ENCODE measurements at regions not wholly inside any gene's neighbourhood (a gene's known extent, or its start where the extent isn't known, plus 50 kb on each side); places are given as distances from the start of the nearest gene placed in this dataset.

- CTCF ChIA-PET (ENCODE audit: unreplicated experiment), result interaction anchor here (0.6 kb wide), 1 partner anchor 29 kb away, joined by 3 read pairs; no protein-coding TSS in a partner anchor
- Histone ChIP-seq H3K4me3 (ENCODE audit: low read depth, low read length, poor library complexity, severe bottlenecking) (no peak overlapping the region), H3K9me2 (ENCODE audit: insufficient read depth, low read length) (peaks cover 5% of the 10 kb centered on the region; the same call in 1 of the 2 replicates), H3K4me1 (ENCODE audit: insufficient read depth, low read length, poor library complexity, severe bottlenecking) (no peaks in the 10 kb centered on the region), H4K20me1 (ENCODE audit: insufficient read depth, low read length) (no peaks in the 10 kb centered on the region), H3K9me3 (ENCODE audit: low read length) (no peaks in the 10 kb centered on the region), H2AFZ (ENCODE audit: low read length) (no peak overlapping the region), H3K4me2 (ENCODE audit: low read length) (no peak overlapping the region), H3K36me3 (ENCODE audit: insufficient read depth, low read length) (no peaks in the 10 kb centered on the region), H3K27ac (ENCODE audit: low read depth, low read length, poor library complexity, severe bottlenecking) (no peak overlapping the region), H3K79me2 (ENCODE audit: insufficient read depth, low read depth, low read length) (no peaks in the 10 kb centered on the region)
- intact Hi-C loops (cut with micrococcal nuclease; ENCODE audit: unreplicated experiment), result no loop called here
- DNase-seq (ENCODE audit: low spot score), result peak; percentile 39
- BruUV-seq (replicated peaks), result no TSS peak
- no peak for TF ChIP-seq EZH2phosphoT487 (IDR thresholded peaks at IDR 0.05; ENCODE audit: borderline replicate concordance, low read depth, low read length)
- TF ChIP-seq CTCF (conservative IDR thresholded peaks at IDR 0.05; ENCODE audit: low read length), result peak; percentile 80
- POLR2A ChIA-PET, result interaction anchor here (0.6 to 1.2 kb wide), 4 partner anchors 191 to 671 kb away, joined by 3 read pairs; no protein-coding TSS in a partner anchor
Observed at GRCh38 chr4:175509320-175509719, 302.7 kb downstream of the GPM6A start.

- peaks cover 5% of the 10 kb centered on the region; the same call in 1 of the 2 replicates for H3K9me2 ChIP-seq (ENCODE audit: insufficient read depth, low read length)
- H3K4me2 ChIP-seq (ENCODE audit: low read length), result no peak overlapping the region
- H3K27ac ChIP-seq (ENCODE audit: low read depth, low read length, poor library complexity, severe bottlenecking), result no peak overlapping the region
- H3K36me3 ChIP-seq (ENCODE audit: insufficient read depth, low read length), result no peaks in the 10 kb centered on the region
- no peaks in the 10 kb centered on the region for H3K79me2 ChIP-seq (ENCODE audit: insufficient read depth, low read depth, low read length)
- no peak overlapping the region for H2AFZ ChIP-seq (ENCODE audit: low read length)
- H3K4me1 ChIP-seq (ENCODE audit: insufficient read depth, low read length, poor library complexity, severe bottlenecking), result no peaks in the 10 kb centered on the region
- H3K9me3 ChIP-seq (ENCODE audit: low read length), result no peaks in the 10 kb centered on the region
- H4K20me1 ChIP-seq (ENCODE audit: insufficient read depth, low read length), result no peaks in the 10 kb centered on the region
- H3K4me3 ChIP-seq (ENCODE audit: low read depth, low read length, poor library complexity, severe bottlenecking), result no peak overlapping the region
- CTCF ChIA-PET (ENCODE audit: unreplicated experiment), result no interaction called here
- intact Hi-C loops (cut with micrococcal nuclease; ENCODE audit: unreplicated experiment), result no loop called here
- no TSS peak for BruUV-seq (replicated peaks)
- POLR2A ChIA-PET, result no interaction called here
- TF ChIP-seq EZH2phosphoT487 (IDR thresholded peaks at IDR 0.05; ENCODE audit: borderline replicate concordance, low read depth, low read length) (no peak), CTCF (conservative IDR thresholded peaks at IDR 0.05; ENCODE audit: low read length) (no peak)
- no peak for DNase-seq (ENCODE audit: low spot score)
Observed at GRCh38 chr4:175511861-175512260, 300.2 kb downstream of the GPM6A start.

GRCh38 chr4:175514174-175514573 is 297.9 kb downstream of the GPM6A start:
- no peaks in the 10 kb centered on the region for H3K79me2 ChIP-seq (ENCODE audit: insufficient read depth, low read depth, low read length)
- ChIA-PET CTCF (ENCODE audit: unreplicated experiment) (no interaction called here), POLR2A (interaction anchor here (0.6 to 1.1 kb wide), 5 partner anchors 13 to 726 kb away, joined by 3 read pairs; no protein-coding TSS in a partner anchor)
- no peaks in the 10 kb centered on the region for H4K20me1 ChIP-seq (ENCODE audit: insufficient read depth, low read length)
- H3K4me3 ChIP-seq (ENCODE audit: low read depth, low read length, poor library complexity, severe bottlenecking), result no peak overlapping the region
- H3K9me3 ChIP-seq (ENCODE audit: low read length), result no peaks in the 10 kb centered on the region
- H2AFZ ChIP-seq (ENCODE audit: low read length), result 0 out of 2 replicates have a peak overlapping the region, but pooled peaks have one; percentile 47
- no peak overlapping the region for H3K27ac ChIP-seq (ENCODE audit: low read depth, low read length, poor library complexity, severe bottlenecking)
- H3K9me2 ChIP-seq (ENCODE audit: insufficient read depth, low read length), result peaks cover 5% of the 10 kb centered on the region; the same call in 1 of the 2 replicates
- H3K4me2 ChIP-seq (ENCODE audit: low read length), result no peak overlapping the region
- no peaks in the 10 kb centered on the region for H3K36me3 ChIP-seq (ENCODE audit: insufficient read depth, low read length)
- no TSS peak for BruUV-seq (replicated peaks)
- no peaks in the 10 kb centered on the region for H3K4me1 ChIP-seq (ENCODE audit: insufficient read depth, low read length, poor library complexity, severe bottlenecking)
- no peak for DNase-seq (ENCODE audit: low spot score)
- TF ChIP-seq EZH2phosphoT487 (IDR thresholded peaks at IDR 0.05; ENCODE audit: borderline replicate concordance, low read depth, low read length), result no peak
- no peak for TF ChIP-seq CTCF (conservative IDR thresholded peaks at IDR 0.05; ENCODE audit: low read length)
- intact Hi-C loops (cut with micrococcal nuclease; ENCODE audit: unreplicated experiment), result no loop called here

Measured in OCI-LY7 (cell line).